ENCODE measurements at regions not wholly inside any gene's neighbourhood (a gene's known extent, or its start where the extent isn't known, plus 50 kb on each side); places are given as distances from the start of the nearest gene placed in this dataset.

GRCh38 chr22:27159716-27160295 lies 502.4 kb downstream of the MIAT start:
- no peak overlapping the region for H3K27ac ChIP-seq
- 92% methylated on average over 10 of the region's 10 CpGs for WGBS
- TF ChIP-seq POLR2A (IDR thresholded peaks at IDR 0.05), result no peak
- TF ChIP-seq POLR2AphosphoS5 (IDR thresholded peaks at IDR 0.05), result no peak
- TF ChIP-seq CTCF (IDR thresholded peaks at IDR 0.05), result no peak
- intact Hi-C loops (cut with DNase I), result no loop called here
- DNase-seq (ENCODE audit: low spot score), result no peak
- H3K36me3 ChIP-seq, result no peaks in the 10 kb centered on the region
- H3K4me3 ChIP-seq, result no peak overlapping the region
- no peaks in the 10 kb centered on the region for H3K27me3 ChIP-seq (replicated peaks; ENCODE audit: insufficient read depth)
- H3K9me3 ChIP-seq, result no peaks in the 10 kb centered on the region
- H3K4me1 ChIP-seq (replicated peaks), result no peaks in the 10 kb centered on the region

- H3K4me1 ChIP-seq (replicated peaks), result no peaks in the 10 kb centered on the region
- H3K27ac ChIP-seq, result no peak overlapping the region
- TF ChIP-seq POLR2AphosphoS5 (IDR thresholded peaks at IDR 0.05) (no peak), POLR2A (IDR thresholded peaks at IDR 0.05) (no peak), CTCF (IDR thresholded peaks at IDR 0.05) (no peak)
- no peaks in the 10 kb centered on the region for H3K36me3 ChIP-seq
- no peak overlapping the region for H3K4me3 ChIP-seq
- H3K9me3 ChIP-seq, result no peaks in the 10 kb centered on the region
- intact Hi-C loops (cut with DNase I), result no loop called here
- 34% methylated on average over 6 of the region's 6 CpGs for WGBS
- no peaks in the 10 kb centered on the region for H3K27me3 ChIP-seq (replicated peaks; ENCODE audit: insufficient read depth)
- no peak for DNase-seq (ENCODE audit: low spot score)
Observed at GRCh38 chr22:27163162-27164137, 506.1 kb downstream of the MIAT start.

- no peak overlapping the region for H3K27ac ChIP-seq
- H3K9me3 ChIP-seq, result no peaks in the 10 kb centered on the region
- H3K4me1 ChIP-seq (replicated peaks), result no peaks in the 10 kb centered on the region
- intact Hi-C loops (cut with DNase I), result no loop called here
- 78% methylated on average over 5 of the region's 5 CpGs for WGBS
- no peak for DNase-seq (ENCODE audit: low spot score)
- H3K27me3 ChIP-seq (replicated peaks; ENCODE audit: insufficient read depth), result no peaks in the 10 kb centered on the region
- no peak overlapping the region for H3K4me3 ChIP-seq
- no peaks in the 10 kb centered on the region for H3K36me3 ChIP-seq
- TF ChIP-seq CTCF (IDR thresholded peaks at IDR 0.05), result no peak
- TF ChIP-seq POLR2A (IDR thresholded peaks at IDR 0.05), result no peak
- no peak for TF ChIP-seq POLR2AphosphoS5 (IDR thresholded peaks at IDR 0.05)
Observed at GRCh38 chr22:27164781-27165503, 507.6 kb downstream of the MIAT start.

GRCh38 chr22:27168681-27169080 lies 511.3 kb downstream of the MIAT start:
- Histone ChIP-seq H3K4me3 (no peak overlapping the region), H3K36me3 (no peaks in the 10 kb centered on the region), H3K4me1 (replicated peaks) (no peaks in the 10 kb centered on the region), H3K27ac (no peak overlapping the region), H3K9me3 (no peaks in the 10 kb centered on the region), H3K27me3 (replicated peaks; ENCODE audit: insufficient read depth) (no peaks in the 10 kb centered on the region)
- intact Hi-C loops (cut with DNase I), result no loop called here
- 72% methylated on average over 3 of the region's 3 CpGs for WGBS
- no peak for DNase-seq (ENCODE audit: low spot score)
- TF ChIP-seq POLR2AphosphoS5 (IDR thresholded peaks at IDR 0.05) (no peak), CTCF (IDR thresholded peaks at IDR 0.05) (no peak), POLR2A (IDR thresholded peaks at IDR 0.05) (no peak)

All from prostate gland (tissue), 2 donors.